Type B pancreatic cell (in vitro differentiated cells): ENCODE measurements at regions not wholly inside any gene's neighbourhood (a gene's known extent, or its start where the extent isn't known, plus 50 kb on each side); places are given as distances from the start of the nearest gene placed in this dataset.
"Not testable (repeated sequence)": the region's sequence is repeated elsewhere in the genome, so short reads cannot be mapped to it uniquely, and the experiment has no call there.

Experiments used
- DNase-seq: peaks from one replicate; pipeline ENCODE4 v3.0.0; 2021; ENCODE audit warnings: mixed read lengths; ENCODE audit not compliant: unreplicated experiment; ENCODE audit errors: extremely low spot score
- H3K27ac Mint-ChIP-seq: 2 replicates; pipeline ENCODE4 v1.8.0; 2021; ENCODE audit warnings: mild to moderate bottlenecking, mixed read lengths
- H3K27me3 Mint-ChIP-seq: 2 replicates; pipeline ENCODE4 v1.8.0; 2021; ENCODE audit warnings: mixed read lengths
- H3K36me3 Mint-ChIP-seq: 2 replicates; pipeline ENCODE4 v1.8.0; 2021; ENCODE audit warnings: mixed read lengths
- H3K4me1 Mint-ChIP-seq: one replicate; pipeline ENCODE4 v1.8.0; 2021; ENCODE audit warnings: mixed read lengths; ENCODE audit not compliant: unreplicated experiment
- H3K4me3 Mint-ChIP-seq: 2 replicates; pipeline ENCODE4 v1.8.0; 2021; ENCODE audit warnings: mild to moderate bottlenecking, mixed read lengths
- H3K9me3 Mint-ChIP-seq: 2 replicates; pipeline ENCODE4 v1.8.0; 2021; ENCODE audit warnings: mixed read lengths
- CTCF ChIP-seq: fragments of 200-600 bp; sonication (generic); conservative IDR thresholded peaks from 2 replicates; pipeline ENCODE4 v1.5.0; 2021; ENCODE audit warnings: antibody characterized with exemption, mild to moderate bottlenecking

- H3K4me3 Mint-ChIP-seq, H3K27ac Mint-ChIP-seq, H3K4me1 Mint-ChIP-seq, DNase-seq, H3K9me3 Mint-ChIP-seq, H3K36me3 Mint-ChIP-seq, H3K27me3 Mint-ChIP-seq: not testable (repeated sequence)
- peak; percentile 54 for TF ChIP-seq CTCF
Observed at GRCh38 chr7:150000780-150001599, 127.2 kb downstream of the ATP6V0E2 start.

- H3K4me1 Mint-ChIP-seq = no peaks in the 10 kb centered on the region
- no peak for DNase-seq
- TF ChIP-seq CTCF = no peak
- no peaks in the 10 kb centered on the region for H3K36me3 Mint-ChIP-seq
- peaks cover 3% of the 10 kb centered on the region for H3K27me3 Mint-ChIP-seq
- H3K27ac Mint-ChIP-seq = no peak overlapping the region
- no peak overlapping the region for H3K4me3 Mint-ChIP-seq
- no peaks in the 10 kb centered on the region for H3K9me3 Mint-ChIP-seq
Observed at GRCh38 chr7:150003304-150003810, 129.6 kb downstream of the ATP6V0E2 start.

GRCh38 chr7:150003973-150004372 is 130.2 kb downstream of the ATP6V0E2 start:
- H3K9me3 Mint-ChIP-seq, H3K27ac Mint-ChIP-seq, H3K36me3 Mint-ChIP-seq, H3K27me3 Mint-ChIP-seq, H3K4me1 Mint-ChIP-seq, DNase-seq, H3K4me3 Mint-ChIP-seq: not testable (repeated sequence)

GRCh38 chr7:150004843-150005242 is 131.1 kb downstream of the ATP6V0E2 start:
- not testable (repeated sequence) for H3K27me3 Mint-ChIP-seq, H3K36me3 Mint-ChIP-seq, H3K4me1 Mint-ChIP-seq, H3K4me3 Mint-ChIP-seq, H3K27ac Mint-ChIP-seq, DNase-seq, H3K9me3 Mint-ChIP-seq

GRCh38 chr7:150009620-150010303 is 136.0 kb downstream of the ATP6V0E2 start:
- not testable (repeated sequence) for H3K4me1 Mint-ChIP-seq, H3K36me3 Mint-ChIP-seq, H3K27ac Mint-ChIP-seq, H3K9me3 Mint-ChIP-seq, DNase-seq, H3K27me3 Mint-ChIP-seq, H3K4me3 Mint-ChIP-seq

- DNase-seq, H3K36me3 Mint-ChIP-seq, H3K9me3 Mint-ChIP-seq, H3K4me3 Mint-ChIP-seq, H3K4me1 Mint-ChIP-seq, H3K27me3 Mint-ChIP-seq, H3K27ac Mint-ChIP-seq: not testable (repeated sequence)
Observed at GRCh38 chr7:150016651-150017189, 143.0 kb downstream of the ATP6V0E2 start.

- not testable (repeated sequence) for H3K9me3 Mint-ChIP-seq, H3K36me3 Mint-ChIP-seq, H3K27me3 Mint-ChIP-seq
Observed at GRCh38 chr7:150020210-150020609, 146.4 kb downstream of the ATP6V0E2 start.

GRCh38 chr7:150024550-150025490 is 151.1 kb downstream of the ATP6V0E2 start:
- H3K36me3 Mint-ChIP-seq = not testable (repeated sequence)
- peak; percentile 34 for DNase-seq

More at GRCh38 chr7:150020210-150020609, 146.4 kb downstream of the ATP6V0E2 start:
- H3K4me3 Mint-ChIP-seq, H3K27ac Mint-ChIP-seq, DNase-seq, H3K4me1 Mint-ChIP-seq: not testable (repeated sequence)

GRCh38 chr7:150025802-150026201 is 152.0 kb downstream of the ATP6V0E2 start:
- not testable (repeated sequence) for H3K36me3 Mint-ChIP-seq, H3K9me3 Mint-ChIP-seq, H3K27ac Mint-ChIP-seq, H3K27me3 Mint-ChIP-seq, H3K4me3 Mint-ChIP-seq, H3K4me1 Mint-ChIP-seq
- peak; percentile 1 for DNase-seq

More at GRCh38 chr7:150024550-150025490, 151.1 kb downstream of the ATP6V0E2 start:
- H3K9me3 Mint-ChIP-seq, H3K4me1 Mint-ChIP-seq, H3K27ac Mint-ChIP-seq, H3K27me3 Mint-ChIP-seq, H3K4me3 Mint-ChIP-seq: not testable (repeated sequence)

- not testable (repeated sequence) for H3K9me3 Mint-ChIP-seq, H3K27me3 Mint-ChIP-seq, H3K4me1 Mint-ChIP-seq, H3K4me3 Mint-ChIP-seq, H3K27ac Mint-ChIP-seq, H3K36me3 Mint-ChIP-seq
- peak; percentile 65 for DNase-seq
Observed at GRCh38 chr7:150028344-150029012, 154.7 kb downstream of the ATP6V0E2 start.

GRCh38 chr7:150029013-150029389 is 155.2 kb downstream of the ATP6V0E2 start:
- not testable (repeated sequence) for H3K27ac Mint-ChIP-seq, H3K27me3 Mint-ChIP-seq, H3K9me3 Mint-ChIP-seq, H3K4me1 Mint-ChIP-seq, H3K36me3 Mint-ChIP-seq, H3K4me3 Mint-ChIP-seq
- DNase-seq = peak; percentile 49
